ENCODE measurements at regions not wholly inside any gene's neighbourhood (a gene's known extent, or its start where the extent isn't known, plus 50 kb on each side); places are given as distances from the start of the nearest gene placed in this dataset.

DNA sequence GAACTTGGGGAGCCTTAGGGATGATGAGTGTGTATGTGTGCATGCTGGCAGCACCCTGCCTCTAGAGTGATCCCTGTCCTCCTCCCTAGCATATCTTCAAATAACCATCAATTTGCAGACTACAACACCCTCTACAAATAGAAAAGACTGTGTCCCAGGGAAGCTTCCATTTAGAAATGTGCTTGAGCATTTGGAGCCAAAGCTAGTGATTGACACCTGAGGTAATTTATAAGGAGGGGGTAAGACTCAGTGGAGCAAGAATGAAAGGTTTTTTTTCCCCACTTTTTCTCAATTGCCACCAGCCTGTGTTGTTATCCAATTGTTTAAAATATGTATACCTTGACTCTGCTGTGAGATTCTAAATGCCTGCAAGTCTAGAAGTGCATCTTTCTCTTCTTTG is 286.0 kb upstream of the SLC14A2 start:
- no peaks in the 10 kb centered on the region for H3K9me3 Mint-ChIP-seq (ENCODE audit: insufficient read depth)
- no peak for TF ChIP-seq EZH2 (IDR thresholded peaks at IDR 0.05; ENCODE audit: borderline replicate concordance, insufficient read depth, low read depth, low read length, poor library complexity, severe bottlenecking)
- no peak for TF ChIP-seq CTCF (IDR thresholded peaks at IDR 0.05)
- POLR2A ChIA-PET: no interaction called here
- no peaks in the 10 kb centered on the region for H3K79me2 ChIP-seq (ENCODE audit: control insufficient read depth, insufficient read depth, low read length)
- H3K4me2 ChIP-seq (replicated peaks; ENCODE audit: low read depth, low read length, poor library complexity, severe bottlenecking): no peak overlapping the region
- H3K36me3 ChIP-seq (replicated peaks in 1 of 2; ENCODE audit: control extremely low read depth in 1 of 2, control insufficient read depth in 1 of 2, extremely low read depth in 1 of 2, insufficient read depth in 2 of 2, low read length in 1 of 2): no peaks in the 10 kb centered on the region
- intact Hi-C loops (cut with micrococcal nuclease): no loop called here
- no peak overlapping the region for H2AFZ ChIP-seq (ENCODE audit: insufficient read depth, low read depth, low read length, poor library complexity, severe bottlenecking)
- no peak for DNase-seq
- no peaks in the 10 kb centered on the region for H3K9me3 ChIP-seq (ENCODE audit: control extremely low read depth in 1 of 3, control insufficient read depth in 2 of 3, insufficient read depth in 1 of 3, low read length in 2 of 3)
- H3K27me3 Mint-ChIP-seq: peaks cover 30% of the 10 kb centered on the region
- H3K4me3 Mint-ChIP-seq: no peak overlapping the region
- no peak overlapping the region for H3K4me3 ChIP-seq (ENCODE audit: control extremely low read depth in 1 of 5, extremely low read depth in 1 of 5, insufficient read depth in 1 of 5, low read depth in 2 of 5, low read length in 4 of 5)
- H3K4me1 ChIP-seq (ENCODE audit: control insufficient read depth in 2 of 2, insufficient read depth in 2 of 2, low read length in 2 of 2): no peaks in the 10 kb centered on the region
- H3K27ac Mint-ChIP-seq: no peak overlapping the region
- no peak overlapping the region for H3K9ac ChIP-seq (ENCODE audit: low read length)
- CTCF ChIA-PET: interaction anchor here (1.3 kb wide), 1 partner anchor 27 kb away, joined by 3 read pairs; no protein-coding TSS in a partner anchor
- no peak for ATAC-seq (ENCODE audit: low read depth)
- H3K27ac ChIP-seq (ENCODE audit: low read length in 2 of 2): no peak overlapping the region
- peaks cover 0 to 3% (median 0%) of the 10 kb centered on the region in 4 experiments for H3K27me3 ChIP-seq (replicated peaks in 1 of 4; ENCODE audit: control extremely low read depth in 1 of 4, control insufficient read depth in 3 of 4, insufficient read depth in 4 of 4, low read length in 3 of 4)
- no peaks in the 10 kb centered on the region for H3K4me1 Mint-ChIP-seq
- H4K20me1 ChIP-seq (ENCODE audit: control insufficient read depth, insufficient read depth, low read length, poor library complexity, severe bottlenecking): no peaks in the 10 kb centered on the region

GRCh38 chr18:45330170-45330594 is 285.1 kb upstream of the SLC14A2 start:
- ATAC-seq (ENCODE audit: low read depth) (no peak), DNase-seq (no peak)
- Mint-ChIP-seq H3K9me3 (ENCODE audit: insufficient read depth) (no peaks in the 10 kb centered on the region), H3K27ac (no peak overlapping the region), H3K4me3 (no peak overlapping the region), H3K27me3 (peaks cover 29% of the 10 kb centered on the region), H3K4me1 (no peaks in the 10 kb centered on the region)
- Histone ChIP-seq H3K4me2 (replicated peaks; ENCODE audit: low read depth, low read length, poor library complexity, severe bottlenecking) (no peak overlapping the region), H2AFZ (ENCODE audit: insufficient read depth, low read depth, low read length, poor library complexity, severe bottlenecking) (no peak overlapping the region), H3K4me1 (ENCODE audit: control insufficient read depth in 2 of 2, insufficient read depth in 2 of 2, low read length in 2 of 2) (no peaks in the 10 kb centered on the region), H3K36me3 (replicated peaks in 1 of 2; ENCODE audit: control extremely low read depth in 1 of 2, control insufficient read depth in 1 of 2, extremely low read depth in 1 of 2, insufficient read depth in 2 of 2, low read length in 1 of 2) (no peaks in the 10 kb centered on the region), H3K27me3 (replicated peaks in 1 of 4; ENCODE audit: control extremely low read depth in 1 of 4, control insufficient read depth in 3 of 4, insufficient read depth in 4 of 4, low read length in 3 of 4) (peaks cover 0 to 3% (median 0%) of the 10 kb centered on the region in 4 experiments), H3K79me2 (ENCODE audit: control insufficient read depth, insufficient read depth, low read length) (no peaks in the 10 kb centered on the region), H3K9ac (ENCODE audit: low read length) (no peak overlapping the region), H4K20me1 (ENCODE audit: control insufficient read depth, insufficient read depth, low read length, poor library complexity, severe bottlenecking) (no peaks in the 10 kb centered on the region), H3K4me3 (ENCODE audit: control extremely low read depth in 1 of 5, extremely low read depth in 1 of 5, insufficient read depth in 1 of 5, low read depth in 2 of 5, low read length in 4 of 5) (no peak overlapping the region), H3K9me3 (ENCODE audit: control extremely low read depth in 1 of 3, control insufficient read depth in 2 of 3, insufficient read depth in 1 of 3, low read length in 2 of 3) (no peaks in the 10 kb centered on the region), H3K27ac (ENCODE audit: low read length in 2 of 2) (no peak overlapping the region)
- intact Hi-C loops (cut with micrococcal nuclease): no loop called here
- 88% methylated on average over 2 of the region's 2 CpGs for WGBS (ENCODE audit: insufficient coverage)
- TF ChIP-seq EZH2 (IDR thresholded peaks at IDR 0.05; ENCODE audit: borderline replicate concordance, insufficient read depth, low read depth, low read length, poor library complexity, severe bottlenecking) (no peak), CTCF (IDR thresholded peaks at IDR 0.05) (no peak)
- ChIA-PET CTCF (interaction anchor here (1.3 kb wide), 1 partner anchor 26 kb away, joined by 3 read pairs; no protein-coding TSS in a partner anchor), POLR2A (no interaction called here)
